A549 (cell line): ENCODE measurements at regions not wholly inside any gene's neighbourhood (a gene's known extent, or its start where the extent isn't known, plus 50 kb on each side); places are given as distances from the start of the nearest gene placed in this dataset.

Source experiments
- CHD2 ChIP-seq: fragments of 150-350 bp; IDR thresholded peaks from 2 replicates; pipeline ENCODE4 v1.6.1; 2014; ENCODE audit warnings: low read length; ENCODE audit not compliant: partially characterized antibody
- FOSL2 ChIP-seq, 2 experiments: fragments of 450-650 bp in 1 of 2; fragments of >200 bp in 1 of 2; sonication (Bioruptor Twin) in 1 of 2; formaldehyde crosslinking; IDR thresholded peaks; 2 replicates each; pipeline versions ENCODE4 v1.5.0 to v1.6.1; 2016 to 2020; ENCODE audit warnings: mild to moderate bottlenecking in 1 of 2, moderate library complexity in 1 of 2
- POLR2A ChIP-seq: IDR thresholded peaks from 2 replicates; pipeline ENCODE4 v1.6.1; 2012; ENCODE audit warnings: mild to moderate bottlenecking, low read length
- TF ChIP-seq, protein P1 (sequence below): fragments of >200 bp; sonication (Bioruptor Twin); formaldehyde crosslinking; IDR thresholded peaks from 3 replicates; pipeline ENCODE4 v1.5.1; 2016
- TF ChIP-seq, protein P2 (sequence below): fragments of 200-600 bp; sonication (generic); IDR thresholded peaks from 2 replicates; pipeline ENCODE4 v1.6.1; 2016; ENCODE audit warnings: antibody characterized with exemption, mild to moderate bottlenecking, moderate library complexity
- TF ChIP-seq, protein P3 (sequence below): fragments of 450-650 bp; IDR thresholded peaks from 2 replicates; pipeline ENCODE4 v1.6.1; 2014; ENCODE audit warnings: antibody characterized with exemption
- TF ChIP-seq, protein P4 (sequence below): IDR thresholded peaks from 2 replicates; pipeline ENCODE4 v1.6.1; 2012; ENCODE audit warnings: low read depth, borderline replicate concordance

DNA sequence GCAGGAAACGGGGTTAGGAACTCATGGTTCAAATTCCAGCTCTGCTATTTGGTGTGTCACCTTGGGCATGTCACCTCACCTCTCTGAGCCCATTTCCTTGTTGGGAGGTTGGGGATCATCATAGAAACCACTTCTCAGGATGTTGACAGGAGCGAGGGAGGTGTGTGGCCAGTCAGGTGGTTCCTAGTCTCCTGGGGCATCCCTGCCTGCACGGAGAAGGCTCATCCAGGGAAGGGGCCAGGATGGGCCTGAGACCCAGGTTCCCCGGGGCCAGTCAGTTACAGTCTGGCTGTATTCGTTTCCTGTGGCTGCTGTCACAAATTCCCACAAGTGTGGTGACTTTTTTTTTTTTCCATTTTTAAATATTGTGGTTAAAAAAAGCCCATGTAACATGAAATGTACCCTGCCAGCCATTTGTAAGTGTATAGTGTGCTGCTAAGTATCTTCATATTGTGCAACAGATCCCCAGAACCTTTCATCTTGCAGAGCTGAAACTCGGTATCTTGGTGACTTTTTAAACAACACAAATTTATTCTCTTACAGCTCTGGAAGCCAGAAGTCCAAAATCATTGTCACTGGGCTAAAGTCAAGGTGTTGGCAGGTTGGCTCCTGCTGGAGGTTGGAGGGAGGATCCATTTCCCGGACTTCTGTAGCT lies 78.7 kb upstream of the UNC5A start:
- TF ChIP-seq, protein P1, sequence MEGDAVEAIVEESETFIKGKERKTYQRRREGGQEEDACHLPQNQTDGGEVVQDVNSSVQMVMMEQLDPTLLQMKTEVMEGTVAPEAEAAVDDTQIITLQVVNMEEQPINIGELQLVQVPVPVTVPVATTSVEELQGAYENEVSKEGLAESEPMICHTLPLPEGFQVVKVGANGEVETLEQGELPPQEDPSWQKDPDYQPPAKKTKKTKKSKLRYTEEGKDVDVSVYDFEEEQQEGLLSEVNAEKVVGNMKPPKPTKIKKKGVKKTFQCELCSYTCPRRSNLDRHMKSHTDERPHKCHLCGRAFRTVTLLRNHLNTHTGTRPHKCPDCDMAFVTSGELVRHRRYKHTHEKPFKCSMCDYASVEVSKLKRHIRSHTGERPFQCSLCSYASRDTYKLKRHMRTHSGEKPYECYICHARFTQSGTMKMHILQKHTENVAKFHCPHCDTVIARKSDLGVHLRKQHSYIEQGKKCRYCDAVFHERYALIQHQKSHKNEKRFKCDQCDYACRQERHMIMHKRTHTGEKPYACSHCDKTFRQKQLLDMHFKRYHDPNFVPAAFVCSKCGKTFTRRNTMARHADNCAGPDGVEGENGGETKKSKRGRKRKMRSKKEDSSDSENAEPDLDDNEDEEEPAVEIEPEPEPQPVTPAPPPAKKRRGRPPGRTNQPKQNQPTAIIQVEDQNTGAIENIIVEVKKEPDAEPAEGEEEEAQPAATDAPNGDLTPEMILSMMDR: no peak
- TF ChIP-seq, protein P2, sequence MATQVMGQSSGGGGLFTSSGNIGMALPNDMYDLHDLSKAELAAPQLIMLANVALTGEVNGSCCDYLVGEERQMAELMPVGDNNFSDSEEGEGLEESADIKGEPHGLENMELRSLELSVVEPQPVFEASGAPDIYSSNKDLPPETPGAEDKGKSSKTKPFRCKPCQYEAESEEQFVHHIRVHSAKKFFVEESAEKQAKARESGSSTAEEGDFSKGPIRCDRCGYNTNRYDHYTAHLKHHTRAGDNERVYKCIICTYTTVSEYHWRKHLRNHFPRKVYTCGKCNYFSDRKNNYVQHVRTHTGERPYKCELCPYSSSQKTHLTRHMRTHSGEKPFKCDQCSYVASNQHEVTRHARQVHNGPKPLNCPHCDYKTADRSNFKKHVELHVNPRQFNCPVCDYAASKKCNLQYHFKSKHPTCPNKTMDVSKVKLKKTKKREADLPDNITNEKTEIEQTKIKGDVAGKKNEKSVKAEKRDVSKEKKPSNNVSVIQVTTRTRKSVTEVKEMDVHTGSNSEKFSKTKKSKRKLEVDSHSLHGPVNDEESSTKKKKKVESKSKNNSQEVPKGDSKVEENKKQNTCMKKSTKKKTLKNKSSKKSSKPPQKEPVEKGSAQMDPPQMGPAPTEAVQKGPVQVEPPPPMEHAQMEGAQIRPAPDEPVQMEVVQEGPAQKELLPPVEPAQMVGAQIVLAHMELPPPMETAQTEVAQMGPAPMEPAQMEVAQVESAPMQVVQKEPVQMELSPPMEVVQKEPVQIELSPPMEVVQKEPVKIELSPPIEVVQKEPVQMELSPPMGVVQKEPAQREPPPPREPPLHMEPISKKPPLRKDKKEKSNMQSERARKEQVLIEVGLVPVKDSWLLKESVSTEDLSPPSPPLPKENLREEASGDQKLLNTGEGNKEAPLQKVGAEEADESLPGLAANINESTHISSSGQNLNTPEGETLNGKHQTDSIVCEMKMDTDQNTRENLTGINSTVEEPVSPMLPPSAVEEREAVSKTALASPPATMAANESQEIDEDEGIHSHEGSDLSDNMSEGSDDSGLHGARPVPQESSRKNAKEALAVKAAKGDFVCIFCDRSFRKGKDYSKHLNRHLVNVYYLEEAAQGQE: no peak
- no peak for TF ChIP-seq CHD2
- no peak for TF ChIP-seq FOSL2 (IDR thresholded peaks at IDR 0.05)
- TF ChIP-seq FOSL2 (CRISPR knock-in tag; IDR thresholded peaks at IDR 0.05): no peak
- TF ChIP-seq, protein P3, sequence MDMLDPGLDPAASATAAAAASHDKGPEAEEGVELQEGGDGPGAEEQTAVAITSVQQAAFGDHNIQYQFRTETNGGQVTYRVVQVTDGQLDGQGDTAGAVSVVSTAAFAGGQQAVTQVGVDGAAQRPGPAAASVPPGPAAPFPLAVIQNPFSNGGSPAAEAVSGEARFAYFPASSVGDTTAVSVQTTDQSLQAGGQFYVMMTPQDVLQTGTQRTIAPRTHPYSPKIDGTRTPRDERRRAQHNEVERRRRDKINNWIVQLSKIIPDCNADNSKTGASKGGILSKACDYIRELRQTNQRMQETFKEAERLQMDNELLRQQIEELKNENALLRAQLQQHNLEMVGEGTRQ: no peak
- TF ChIP-seq, protein P4, sequence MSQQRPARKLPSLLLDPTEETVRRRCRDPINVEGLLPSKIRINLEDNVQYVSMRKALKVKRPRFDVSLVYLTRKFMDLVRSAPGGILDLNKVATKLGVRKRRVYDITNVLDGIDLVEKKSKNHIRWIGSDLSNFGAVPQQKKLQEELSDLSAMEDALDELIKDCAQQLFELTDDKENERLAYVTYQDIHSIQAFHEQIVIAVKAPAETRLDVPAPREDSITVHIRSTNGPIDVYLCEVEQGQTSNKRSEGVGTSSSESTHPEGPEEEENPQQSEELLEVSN: no peak
- TF ChIP-seq POLR2A: no peak
